Endothelial cell of umbilical vein (primary cell): ENCODE measurements at regions not wholly inside any gene's neighbourhood (a gene's known extent, or its start where the extent isn't known, plus 50 kb on each side); places are given as distances from the start of the nearest gene placed in this dataset.

Experiments used
- BruUV-seq: library from RNA; stranded (reverse); fragments of 400-500 nt; replicated peaks from 2 replicates; lab custom pipeline; 2021; lab: Mats Ljungman, UMichigan
- CTCF ChIA-PET: fragments of 300-600, 350-600 bp; sonication (Branson Sonifier 250); formaldehyde crosslinking; loops from one replicate; lab custom pipeline; 2021; ENCODE audit warnings: antibody characterized with exemption, inconsistent platforms; lab: Charles Lee
- POLR2A ChIA-PET: fragments of 300-600, 350-600 bp; sonication (Branson Sonifier 250); formaldehyde crosslinking; loops from one replicate; lab custom pipeline; 2021; ENCODE audit warnings: antibody characterized with exemption, inconsistent platforms; lab: Charles Lee
- DNase-seq: peaks from one replicate; pipeline ENCODE4 v3.0.0-alpha.2; 2011; ENCODE audit warnings: low read depth, low spot score
- FAIRE-seq: peaks from 2 replicates; lab custom pipeline; 2011; peaks lifted over from hg19 to GRCh38; lab: Jason Lieb, UNC
- H2AFZ ChIP-seq: 2 replicates; pipeline ENCODE4 v1.6.0; 2012; ENCODE audit warnings: low read depth, low read length, control low read depth, inconsistent platforms
- H3K27ac ChIP-seq: 2 replicates; pipeline ENCODE4 v1.5.1; 2011; ENCODE audit warnings: low read depth, mild to moderate bottlenecking, control low read depth, low read length, moderate library complexity; ENCODE audit not compliant: insufficient read depth
- H3K27me3 ChIP-seq, 2 experiments: 2 replicates each; pipeline versions ENCODE4 v1.6.0 to v1.6.1; 2011; ENCODE audit warnings: low read length in 2 of 2, mixed read lengths in 1 of 2; ENCODE audit not compliant: control insufficient read depth in 2 of 2, insufficient read depth in 2 of 2
- H3K36me3 ChIP-seq, 2 experiments: 2 replicates in 1 of 2; 3 replicates in 1 of 2; pipeline ENCODE4 v1.5.1; 2011; ENCODE audit warnings: low read length in 2 of 2, mild to moderate bottlenecking in 1 of 2, moderate library complexity in 1 of 2; ENCODE audit not compliant: control insufficient read depth in 2 of 2, insufficient read depth in 2 of 2; ENCODE audit errors: extremely low read depth in 1 of 2
- H3K4me1 ChIP-seq: 3 replicates; pipeline ENCODE4 v1.5.1; 2011; ENCODE audit warnings: mild to moderate bottlenecking, low read length; ENCODE audit not compliant: control insufficient read depth, insufficient read depth; ENCODE audit errors: extremely low read depth
- H3K4me2 ChIP-seq: 2 replicates; pipeline ENCODE4 v1.6.1; 2011; ENCODE audit warnings: low read length, control low read depth, mixed read lengths; ENCODE audit not compliant: insufficient read depth
- H3K4me3 ChIP-seq, 3 experiments: fragments of 200-600 bp in 1 of 3; sonication (generic), shearing (Covaris generic) in 1 of 3; replicated peaks in 1 of 3; 2 replicates each; pipeline ENCODE4 v1.5.1; 2011 to 2016; ENCODE audit warnings: control low read depth in 3 of 3, low read length in 3 of 3, mild to moderate bottlenecking in 2 of 3, inconsistent platforms in 1 of 3, low read depth in 1 of 3, moderate library complexity in 1 of 3; ENCODE audit not compliant: insufficient read depth in 1 of 3
- H3K79me2 ChIP-seq: 2 replicates; pipeline ENCODE4 v1.6.0; 2012; ENCODE audit warnings: low read length, inconsistent platforms; ENCODE audit not compliant: control insufficient read depth, insufficient read depth
- H3K9ac ChIP-seq: replicated peaks from 2 replicates; pipeline ENCODE3; 2011; ENCODE audit warnings: low read length, control low read depth; ENCODE audit not compliant: insufficient read depth; ENCODE audit errors: extremely low read depth
- H3K9me1 ChIP-seq: replicated peaks from 3 replicates; pipeline ENCODE4 v1.6.0; 2011; ENCODE audit warnings: mild to moderate bottlenecking, low read length; ENCODE audit not compliant: control insufficient read depth, insufficient read depth; ENCODE audit errors: extremely low read depth
- H3K9me3 ChIP-seq: replicated peaks from 2 replicates; pipeline ENCODE4 v1.5.1; 2012; ENCODE audit warnings: low read length, inconsistent platforms; ENCODE audit not compliant: control insufficient read depth, insufficient read depth
- H4K20me1 ChIP-seq: replicated peaks from 2 replicates; pipeline ENCODE3; 2011; ENCODE audit warnings: mild to moderate bottlenecking, low read length; ENCODE audit not compliant: control insufficient read depth, insufficient read depth; ENCODE audit errors: extremely low read depth
- EZH2 ChIP-seq: IDR thresholded peaks from 2 replicates; pipeline ENCODE4 v1.6.1; 2012; ENCODE audit warnings: borderline replicate concordance, low read depth, mild to moderate bottlenecking, moderate library complexity, low read length, inconsistent platforms; ENCODE audit not compliant: severe bottlenecking
- FOS ChIP-seq: IDR thresholded peaks from 2 replicates; pipeline ENCODE4 v1.6.1; 2011; ENCODE audit warnings: mild to moderate bottlenecking, low read length, moderate library complexity, borderline replicate concordance; ENCODE audit not compliant: insufficient read depth
- GATA2 ChIP-seq: IDR thresholded peaks from 2 replicates; pipeline ENCODE4 v1.7.0; 2011; ENCODE audit warnings: low read depth, mild to moderate bottlenecking, moderate library complexity, mixed read lengths, low read length; ENCODE audit not compliant: insufficient read length, insufficient read depth
- JUN ChIP-seq: IDR thresholded peaks from 2 replicates; pipeline ENCODE4 v1.6.1; 2011; ENCODE audit warnings: borderline replicate concordance, low read depth; ENCODE audit not compliant: insufficient read length, insufficient read depth
- MYC ChIP-seq: IDR thresholded peaks from one replicate; pipeline ENCODE4 v1.6.1; 2011; ENCODE audit warnings: mild to moderate bottlenecking, low read depth, low read length
- POLR2A ChIP-seq: IDR thresholded peaks from 2 replicates; pipeline ENCODE4 v1.6.1; 2012; ENCODE audit warnings: low read depth, mild to moderate bottlenecking, control low read depth, low read length
- POLR2AphosphoS5 ChIP-seq: IDR thresholded peaks from 2 replicates; pipeline ENCODE4 v1.6.1; 2012; ENCODE audit warnings: low read depth, mild to moderate bottlenecking, control low read depth, low read length, moderate library complexity; ENCODE audit not compliant: insufficient read depth
- dilution Hi-C: fragments of 300-500 bp; cut with MboI; formaldehyde crosslinking; loops from one replicate; pipeline ENCODE4 v1.15.0; 2019; ENCODE audit warnings: low sequenced_read_pairs; ENCODE audit not compliant: extremely low pct_ligation_motif_present
- intact Hi-C: fragments of 100-400 bp; cut with micrococcal nuclease; formaldehyde crosslinking; loops from one replicate; pipeline ENCODE4 v1.10.0; 2022
- TF ChIP-seq, protein P1 (sequence below): IDR thresholded peaks from 2 replicates; pipeline ENCODE4 v1.6.1; 2011; ENCODE audit not compliant: insufficient read depth, insufficient read length
- TF ChIP-seq, protein P2 (sequence below), 2 donors: IDR thresholded peaks; 1 replicate in 1 of 2; 2 replicates in 1 of 2; pipeline ENCODE4 v1.5.1; 2011; ENCODE audit warnings: low read length in 2 of 2, mild to moderate bottlenecking in 2 of 2, moderate library complexity in 2 of 2, control low read depth in 1 of 2, inconsistent platforms in 1 of 2, low read depth in 1 of 2; ENCODE audit not compliant: insufficient read depth in 1 of 2; ENCODE audit errors: extremely low read depth in 1 of 2

GRCh38 chr18:30271716-30272115, 770.8 kb downstream of the DSC3 start:
- no peaks in the 10 kb centered on the region for H3K79me2 ChIP-seq
- H3K36me3 ChIP-seq = no peaks in the 10 kb centered on the region
- no peaks in the 10 kb centered on the region for H3K9me3 ChIP-seq
- BruUV-seq = no TSS peak
- no peak overlapping the region for H3K4me3 ChIP-seq
- intact Hi-C loops = no loop called here
- no peak overlapping the region for H3K4me2 ChIP-seq
- no peaks in the 10 kb centered on the region for H3K9me1 ChIP-seq
- FAIRE-seq (no peak), DNase-seq (no peak)
- no peak overlapping the region for H3K9ac ChIP-seq
- TF ChIP-seq JUN (no peak), EZH2 (no peak), MYC (no peak), FOS (no peak), POLR2AphosphoS5 (no peak), GATA2 (no peak), POLR2A (no peak)
- TF ChIP-seq, protein P1, sequence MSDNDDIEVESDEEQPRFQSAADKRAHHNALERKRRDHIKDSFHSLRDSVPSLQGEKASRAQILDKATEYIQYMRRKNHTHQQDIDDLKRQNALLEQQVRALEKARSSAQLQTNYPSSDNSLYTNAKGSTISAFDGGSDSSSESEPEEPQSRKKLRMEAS = no peak
- TF ChIP-seq, protein P2, sequence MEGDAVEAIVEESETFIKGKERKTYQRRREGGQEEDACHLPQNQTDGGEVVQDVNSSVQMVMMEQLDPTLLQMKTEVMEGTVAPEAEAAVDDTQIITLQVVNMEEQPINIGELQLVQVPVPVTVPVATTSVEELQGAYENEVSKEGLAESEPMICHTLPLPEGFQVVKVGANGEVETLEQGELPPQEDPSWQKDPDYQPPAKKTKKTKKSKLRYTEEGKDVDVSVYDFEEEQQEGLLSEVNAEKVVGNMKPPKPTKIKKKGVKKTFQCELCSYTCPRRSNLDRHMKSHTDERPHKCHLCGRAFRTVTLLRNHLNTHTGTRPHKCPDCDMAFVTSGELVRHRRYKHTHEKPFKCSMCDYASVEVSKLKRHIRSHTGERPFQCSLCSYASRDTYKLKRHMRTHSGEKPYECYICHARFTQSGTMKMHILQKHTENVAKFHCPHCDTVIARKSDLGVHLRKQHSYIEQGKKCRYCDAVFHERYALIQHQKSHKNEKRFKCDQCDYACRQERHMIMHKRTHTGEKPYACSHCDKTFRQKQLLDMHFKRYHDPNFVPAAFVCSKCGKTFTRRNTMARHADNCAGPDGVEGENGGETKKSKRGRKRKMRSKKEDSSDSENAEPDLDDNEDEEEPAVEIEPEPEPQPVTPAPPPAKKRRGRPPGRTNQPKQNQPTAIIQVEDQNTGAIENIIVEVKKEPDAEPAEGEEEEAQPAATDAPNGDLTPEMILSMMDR (IDR thresholded peaks at IDR 0.05; ENCODE audit: extremely low read depth in 1 of 2, insufficient read depth in 1 of 2, low read depth in 1 of 2, low read length in 2 of 2) = no peak
- no peaks in the 10 kb centered on the region for H3K4me1 ChIP-seq
- no peak overlapping the region for H2AFZ ChIP-seq
- ChIA-PET CTCF (interaction anchor here (2.8 kb wide), 1 partner anchor 10 kb away, joined by 8 read pairs; no protein-coding TSS in a partner anchor), POLR2A (no interaction called here)
- no peaks in the 10 kb centered on the region for H4K20me1 ChIP-seq
- H3K27me3 ChIP-seq = no peaks in the 10 kb centered on the region
- dilution Hi-C loops = no loop called here
- H3K27ac ChIP-seq = no peak overlapping the region
